Skeletal muscle satellite cell (primary cell): ENCODE measurements at regions not wholly inside any gene's neighbourhood (a gene's known extent, or its start where the extent isn't known, plus 50 kb on each side); places are given as distances from the start of the nearest gene placed in this dataset.

ENCODE experiments used
- H3K27me3 ChIP-seq: 2 replicates; pipeline ENCODE4 v1.7.0; 2013; ENCODE audit warnings: low read length; ENCODE audit not compliant: control insufficient read depth, insufficient read depth
- H3K36me3 ChIP-seq: 2 replicates; pipeline ENCODE4 v1.7.0; 2013; ENCODE audit warnings: mild to moderate bottlenecking, control low read depth, low read length; ENCODE audit not compliant: insufficient read depth
- H3K4me1 ChIP-seq: 2 replicates; pipeline ENCODE4 v1.7.0; 2013; ENCODE audit warnings: low read length; ENCODE audit not compliant: control insufficient read depth, insufficient read depth
- H3K4me2 ChIP-seq: 2 replicates; pipeline ENCODE4 v1.7.0; 2013; ENCODE audit warnings: mild to moderate bottlenecking, low read length
- H3K4me3 ChIP-seq: 2 replicates; pipeline ENCODE4 v1.7.0; 2013; ENCODE audit warnings: low read length
- H3K9ac ChIP-seq: 2 replicates; pipeline ENCODE4 v1.7.0; 2013; ENCODE audit warnings: mild to moderate bottlenecking, low read depth, low read length, moderate library complexity
- H3K9me3 ChIP-seq: replicated peaks from 2 replicates; pipeline ENCODE4 v1.7.0; 2013; ENCODE audit warnings: mild to moderate bottlenecking, control low read depth, low read length

GRCh38 chr3:56997041-56997440, 63.4 kb upstream of the SPATA12 start:
- no peak overlapping the region for H3K4me3 ChIP-seq
- H3K27me3 ChIP-seq, result no peaks in the 10 kb centered on the region
- no peak overlapping the region for H3K4me2 ChIP-seq
- H3K9ac ChIP-seq, result no peak overlapping the region
- H3K4me1 ChIP-seq, result peaks cover 3% of the 10 kb centered on the region
- H3K36me3 ChIP-seq, result no peaks in the 10 kb centered on the region
- H3K9me3 ChIP-seq, result no peaks in the 10 kb centered on the region

GRCh38 chr3:56994391-56994790, 66.1 kb upstream of the SPATA12 start:
- Histone ChIP-seq H3K4me1 (peaks cover 3% of the 10 kb centered on the region), H3K9me3 (no peaks in the 10 kb centered on the region), H3K4me2 (no peak overlapping the region), H3K36me3 (no peaks in the 10 kb centered on the region), H3K4me3 (no peak overlapping the region), H3K9ac (no peak overlapping the region), H3K27me3 (peaks cover 21% of the 10 kb centered on the region)

- Histone ChIP-seq H3K9me3 (no peaks in the 10 kb centered on the region), H3K4me1 (no peaks in the 10 kb centered on the region), H3K4me3 (no peak overlapping the region), H3K36me3 (no peaks in the 10 kb centered on the region), H3K4me2 (no peak overlapping the region), H3K9ac (no peak overlapping the region), H3K27me3 (peaks cover 24% of the 10 kb centered on the region)
These were observed 69.8 kb upstream of the SPATA12 start for GRCh38 chr3:56990641-56991015.

GRCh38 chr3:56989977-56990640, 70.4 kb upstream of the SPATA12 start:
- H3K4me3 ChIP-seq, result no peak overlapping the region
- no peaks in the 10 kb centered on the region for H3K36me3 ChIP-seq
- no peaks in the 10 kb centered on the region for H3K4me1 ChIP-seq
- peaks cover 24% of the 10 kb centered on the region for H3K27me3 ChIP-seq
- H3K9me3 ChIP-seq, result no peaks in the 10 kb centered on the region
- H3K9ac ChIP-seq, result no peak overlapping the region
- no peak overlapping the region for H3K4me2 ChIP-seq

GRCh38 chr3:56989169-56989976, 71.1 kb upstream of the SPATA12 start:
- H3K9me3 ChIP-seq, result no peaks in the 10 kb centered on the region
- H3K4me3 ChIP-seq, result no peak overlapping the region
- peaks cover 24% of the 10 kb centered on the region for H3K27me3 ChIP-seq
- H3K4me2 ChIP-seq, result no peak overlapping the region
- no peak overlapping the region for H3K9ac ChIP-seq
- H3K4me1 ChIP-seq, result no peaks in the 10 kb centered on the region
- H3K36me3 ChIP-seq, result no peaks in the 10 kb centered on the region

GRCh38 chr3:56988458-56989168, 71.9 kb upstream of the SPATA12 start:
- H3K36me3 ChIP-seq, result no peaks in the 10 kb centered on the region
- peaks cover 24% of the 10 kb centered on the region for H3K27me3 ChIP-seq
- H3K4me2 ChIP-seq, result no peak overlapping the region
- no peaks in the 10 kb centered on the region for H3K4me1 ChIP-seq
- no peak overlapping the region for H3K4me3 ChIP-seq
- H3K9me3 ChIP-seq, result no peaks in the 10 kb centered on the region
- no peak overlapping the region for H3K9ac ChIP-seq

GRCh38 chr3:56987238-56987895, 73.1 kb upstream of the SPATA12 start:
- H3K4me2 ChIP-seq, result no peak overlapping the region
- H3K9me3 ChIP-seq, result no peaks in the 10 kb centered on the region
- H3K36me3 ChIP-seq, result no peaks in the 10 kb centered on the region
- no peaks in the 10 kb centered on the region for H3K4me1 ChIP-seq
- H3K9ac ChIP-seq, result no peak overlapping the region
- H3K4me3 ChIP-seq, result no peak overlapping the region
- H3K27me3 ChIP-seq, result peaks cover 24% of the 10 kb centered on the region

- no peaks in the 10 kb centered on the region for H3K36me3 ChIP-seq
- no peak overlapping the region for H3K4me3 ChIP-seq
- H3K27me3 ChIP-seq, result peaks cover 23% of the 10 kb centered on the region
- peaks cover 6% of the 10 kb centered on the region for H3K4me1 ChIP-seq
- H3K9ac ChIP-seq, result no peak overlapping the region
- no peaks in the 10 kb centered on the region for H3K9me3 ChIP-seq
- no peak overlapping the region for H3K4me2 ChIP-seq
These were observed 74.1 kb upstream of the SPATA12 start for GRCh38 chr3:56986347-56986746.

- H3K4me1 ChIP-seq, result peaks cover 11% of the 10 kb centered on the region
- H3K4me3 ChIP-seq, result no peak overlapping the region
- no peaks in the 10 kb centered on the region for H3K9me3 ChIP-seq
- H3K36me3 ChIP-seq, result no peaks in the 10 kb centered on the region
- peaks cover 18% of the 10 kb centered on the region for H3K27me3 ChIP-seq
- H3K9ac ChIP-seq, result no peak overlapping the region
- H3K4me2 ChIP-seq, result no peak overlapping the region
These were observed 74.6 kb upstream of the SPATA12 start for GRCh38 chr3:56985878-56986277.

- H3K4me3 ChIP-seq, result no peak overlapping the region
These were observed 75.0 kb upstream of the SPATA12 start for GRCh38 chr3:56985460-56985859.

GRCh38 chr3:56983427-56983826, 77.0 kb upstream of the SPATA12 start:
- Histone ChIP-seq H3K4me3 (no peak overlapping the region), H3K36me3 (no peaks in the 10 kb centered on the region), H3K27me3 (no peaks in the 10 kb centered on the region), H3K9me3 (no peaks in the 10 kb centered on the region), H3K4me2 (no peak overlapping the region), H3K9ac (no peak overlapping the region), H3K4me1 (peaks cover 15% of the 10 kb centered on the region)

More at GRCh38 chr3:56985460-56985859, 75.0 kb upstream of the SPATA12 start:
- Histone ChIP-seq H3K9me3 (no peaks in the 10 kb centered on the region), H3K27me3 (peaks cover 14% of the 10 kb centered on the region), H3K36me3 (no peaks in the 10 kb centered on the region), H3K4me2 (no peak overlapping the region), H3K9ac (no peak overlapping the region), H3K4me1 (peaks cover 14% of the 10 kb centered on the region)
